ENCODE measurements at regions not wholly inside any gene's neighbourhood (a gene's known extent, or its start where the extent isn't known, plus 50 kb on each side); places are given as distances from the start of the nearest gene placed in this dataset.
A peak's percentile ranks its signal among the peaks of the same experiment; 100 is the strongest.

GRCh38 chr7:15995027-15995426 lies 308.5 kb upstream of the MEOX2 start:
- Histone ChIP-seq H3K27me3 (ENCODE audit: low read depth) (no peaks in the 10 kb centered on the region), H3K36me3 (no peaks in the 10 kb centered on the region), H3K27ac (replicated peaks) (no peak overlapping the region), H3K9me3 (replicated peaks) (peaks cover 12% of the 10 kb centered on the region), H3K4me3 (no peak overlapping the region), H3K4me1 (no peaks in the 10 kb centered on the region)
- intact Hi-C loops (cut with micrococcal nuclease) = no loop called here
- no peak for DNase-seq
- no peak for TF ChIP-seq CTCF (IDR thresholded peaks at IDR 0.05; ENCODE audit: borderline replicate concordance)

DNA sequence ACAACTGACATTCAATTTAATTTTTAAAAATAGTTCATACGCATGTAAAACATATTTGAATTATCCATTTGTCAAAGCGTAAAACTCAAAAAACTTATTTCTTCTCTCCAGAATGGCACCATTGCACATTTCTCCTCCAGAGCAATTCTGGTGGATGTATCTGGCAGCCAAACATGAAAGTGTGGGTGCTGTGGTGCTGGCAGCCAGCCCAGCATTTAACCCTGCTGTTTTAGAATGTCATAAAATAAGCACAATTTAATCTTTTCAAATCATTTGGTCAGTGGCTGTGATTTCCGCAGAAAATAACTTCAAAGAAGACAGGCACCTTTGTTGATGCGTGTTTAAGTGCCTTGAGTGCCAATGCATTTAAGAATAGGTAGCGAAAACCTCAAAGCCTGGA lies 302.7 kb upstream of the MEOX2 start:
- no peak for DNase-seq
- peaks cover 12% of the 10 kb centered on the region for H3K9me3 ChIP-seq (replicated peaks)
- no peaks in the 10 kb centered on the region for H3K36me3 ChIP-seq
- no peak for TF ChIP-seq CTCF (IDR thresholded peaks at IDR 0.05; ENCODE audit: borderline replicate concordance)
- no peaks in the 10 kb centered on the region for H3K4me1 ChIP-seq
- H3K27ac ChIP-seq (replicated peaks) = no peak overlapping the region
- intact Hi-C loops (cut with micrococcal nuclease) = no loop called here
- H3K4me3 ChIP-seq = no peak overlapping the region
- no peaks in the 10 kb centered on the region for H3K27me3 ChIP-seq (ENCODE audit: low read depth)

DNA sequence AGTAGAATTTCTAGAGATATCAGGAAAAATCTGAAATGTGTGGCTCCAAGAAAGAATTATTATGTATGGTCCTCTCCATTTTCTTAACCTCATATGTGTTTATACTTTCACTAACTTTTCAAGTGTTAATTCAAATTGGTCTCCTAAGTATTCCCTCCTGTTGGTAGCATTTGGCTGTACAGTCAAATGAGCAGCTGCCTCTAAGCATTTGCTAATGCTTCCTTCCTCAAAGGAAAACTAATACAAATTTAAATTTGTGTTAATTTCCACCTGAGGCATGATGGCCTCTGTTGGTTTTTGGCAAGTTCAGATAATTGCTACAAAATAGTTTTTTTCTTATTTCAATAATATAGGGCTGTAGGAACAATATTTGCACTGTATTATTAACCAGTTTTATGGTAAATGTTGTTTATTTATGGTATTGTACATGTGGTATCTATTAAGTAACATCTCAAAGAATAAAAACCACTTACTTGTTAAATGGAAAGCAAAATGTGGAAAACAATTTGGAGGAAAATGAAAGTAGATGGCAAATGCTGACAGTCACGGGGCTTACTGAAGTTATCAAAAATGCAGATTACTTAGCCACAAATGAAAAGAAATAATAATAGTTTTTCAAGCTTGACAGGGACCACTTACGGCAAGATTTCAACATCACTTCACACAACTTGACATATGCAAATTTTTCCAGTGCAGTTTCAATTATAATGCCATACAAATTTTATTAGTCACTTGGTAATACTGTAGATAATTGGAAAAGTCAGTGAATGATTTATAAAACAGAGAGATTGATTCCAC lies 299.3 kb upstream of the MEOX2 start:
- H3K27ac ChIP-seq (replicated peaks) = no peak overlapping the region

GRCh38 chr7:15977663-15978062 lies 291.2 kb upstream of the MEOX2 start:
- Histone ChIP-seq H3K4me1 (peaks cover 8% of the 10 kb centered on the region), H3K27me3 (ENCODE audit: low read depth) (no peaks in the 10 kb centered on the region), H3K4me3 (no peak overlapping the region), H3K36me3 (no peaks in the 10 kb centered on the region), H3K9me3 (replicated peaks) (no peaks in the 10 kb centered on the region), H3K27ac (replicated peaks) (no peak overlapping the region)
- intact Hi-C loops (cut with micrococcal nuclease) = no loop called here
- no peak for DNase-seq
- no peak for TF ChIP-seq CTCF (IDR thresholded peaks at IDR 0.05; ENCODE audit: borderline replicate concordance)

More for the DNA sequence above, 299.3 kb upstream of the MEOX2 start:
- no peak overlapping the region for H3K4me3 ChIP-seq
- H3K9me3 ChIP-seq (replicated peaks) = no peaks in the 10 kb centered on the region
- H3K36me3 ChIP-seq = no peaks in the 10 kb centered on the region
- peak; percentile 35 for TF ChIP-seq CTCF (IDR thresholded peaks at IDR 0.05; ENCODE audit: borderline replicate concordance)
- DNase-seq = no peak
- intact Hi-C loops (cut with micrococcal nuclease) = no loop called here
- no peaks in the 10 kb centered on the region for H3K27me3 ChIP-seq (ENCODE audit: low read depth)
- H3K4me1 ChIP-seq = no peaks in the 10 kb centered on the region

- no peak for DNase-seq
- no peak for TF ChIP-seq CTCF (IDR thresholded peaks at IDR 0.05; ENCODE audit: borderline replicate concordance)
- Histone ChIP-seq H3K9me3 (replicated peaks) (no peaks in the 10 kb centered on the region), H3K27ac (replicated peaks) (no peak overlapping the region), H3K4me3 (no peak overlapping the region), H3K4me1 (peaks cover 8% of the 10 kb centered on the region), H3K27me3 (ENCODE audit: low read depth) (no peaks in the 10 kb centered on the region), H3K36me3 (no peaks in the 10 kb centered on the region)
- intact Hi-C loops (cut with micrococcal nuclease) = no loop called here
Observed at GRCh38 chr7:15972862-15973275, 286.4 kb upstream of the MEOX2 start.
